ENCODE measurements at regions not wholly inside any gene's neighbourhood (a gene's known extent, or its start where the extent isn't known, plus 50 kb on each side); places are given as distances from the start of the nearest gene placed in this dataset.

- DNase-seq (ENCODE audit: low read depth) = no peak
- H3K4me3 ChIP-seq (ENCODE audit: low read depth, low read length) = no peak overlapping the region
- no peak for TF ChIP-seq CTCF (conservative IDR thresholded peaks at IDR 0.05; ENCODE audit: low read depth, low read length)
Observed at GRCh38 chr3:35883929-35884328, 244.6 kb downstream of the ARPP21 start.

DNA sequence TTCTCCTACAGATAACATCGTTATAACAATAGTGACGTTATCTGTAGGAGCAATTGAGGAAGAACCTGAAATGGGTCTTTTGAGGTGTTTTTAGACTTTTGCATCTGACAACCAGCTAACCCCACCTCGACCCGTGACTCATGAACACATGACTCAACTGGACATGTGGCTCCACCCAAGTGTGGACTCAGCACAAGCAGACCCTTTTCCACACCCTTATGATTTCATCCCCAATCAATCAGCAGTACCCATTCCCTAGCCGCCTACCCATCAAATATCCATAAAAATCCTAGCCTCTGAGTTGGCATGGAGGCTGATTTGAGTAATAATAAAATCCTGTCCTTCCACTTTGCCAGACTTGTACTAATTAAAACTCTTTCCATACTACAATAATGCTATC is 255.4 kb downstream of the ARPP21 start:
- DNase-seq (ENCODE audit: low read depth) = no peak
- H3K4me3 ChIP-seq (ENCODE audit: low read depth, low read length) = no peak overlapping the region
- no peak for TF ChIP-seq CTCF (conservative IDR thresholded peaks at IDR 0.05; ENCODE audit: low read depth, low read length)

- TF ChIP-seq CTCF (conservative IDR thresholded peaks at IDR 0.05; ENCODE audit: low read depth, low read length) = no peak
- no peak for DNase-seq (ENCODE audit: low read depth)
Observed at GRCh38 chr3:35899245-35899644, 259.9 kb downstream of the ARPP21 start.

GRCh38 chr3:35900079-35900478 is 260.8 kb downstream of the ARPP21 start:
- no peak for TF ChIP-seq CTCF (conservative IDR thresholded peaks at IDR 0.05; ENCODE audit: low read depth, low read length)
- no peak overlapping the region for H3K4me3 ChIP-seq (ENCODE audit: low read depth, low read length)
- peak; percentile 35 for DNase-seq (ENCODE audit: low read depth)

More at GRCh38 chr3:35899245-35899644, 259.9 kb downstream of the ARPP21 start:
- no peak overlapping the region for H3K4me3 ChIP-seq (ENCODE audit: low read depth, low read length)

- peak; percentile 91 for DNase-seq (ENCODE audit: low read depth)
- TF ChIP-seq CTCF (conservative IDR thresholded peaks at IDR 0.05; ENCODE audit: low read depth, low read length) = peak; percentile 86
- H3K4me3 ChIP-seq (ENCODE audit: low read depth, low read length) = no peak overlapping the region
Observed at GRCh38 chr3:35908366-35909232, 269.3 kb downstream of the ARPP21 start.

GRCh38 chr3:35919160-35919559 is 279.8 kb downstream of the ARPP21 start:
- no peak for DNase-seq (ENCODE audit: low read depth)
- no peak overlapping the region for H3K4me3 ChIP-seq (ENCODE audit: low read depth, low read length)
- TF ChIP-seq CTCF (conservative IDR thresholded peaks at IDR 0.05; ENCODE audit: low read depth, low read length) = no peak

DNA sequence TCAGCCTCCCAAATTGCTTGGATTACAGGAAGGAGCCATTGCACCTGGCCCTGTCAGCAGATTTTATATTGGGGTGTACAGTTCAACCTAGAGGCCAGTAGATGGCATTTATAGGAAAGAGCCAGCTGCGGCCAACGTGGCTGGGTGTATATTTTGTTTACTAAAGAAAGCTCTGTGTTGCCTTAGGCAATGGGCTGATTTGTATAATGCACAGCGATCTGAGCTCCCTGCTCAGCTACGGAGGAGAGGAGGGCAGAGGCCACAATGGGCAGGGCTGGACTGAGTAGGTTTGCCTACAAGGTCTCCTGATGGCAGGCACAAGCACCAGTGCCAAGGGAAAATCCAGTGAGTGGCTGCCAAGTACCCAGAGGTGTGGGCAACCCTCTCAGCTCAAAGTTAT is 282.4 kb downstream of the ARPP21 start:
- no peak for TF ChIP-seq CTCF (conservative IDR thresholded peaks at IDR 0.05; ENCODE audit: low read depth, low read length)

More for the DNA sequence above, 282.4 kb downstream of the ARPP21 start:
- no peak for DNase-seq (ENCODE audit: low read depth)
- no peak overlapping the region for H3K4me3 ChIP-seq (ENCODE audit: low read depth, low read length)

Measured in choroid plexus epithelial cell (primary cell).